Astrocyte of the hippocampus (primary cell): ENCODE measurements at regions not wholly inside any gene's neighbourhood (a gene's known extent, or its start where the extent isn't known, plus 50 kb on each side); places are given as distances from the start of the nearest gene placed in this dataset.
"Not testable (repeated sequence)": the region's sequence is repeated elsewhere in the genome, so short reads cannot be mapped to it uniquely, and the experiment has no call there.

Experiments used
- DNase-seq: peaks from one replicate; pipeline ENCODE4 v3.0.0; 2011; ENCODE audit warnings: low read depth, low spot score

DNA sequence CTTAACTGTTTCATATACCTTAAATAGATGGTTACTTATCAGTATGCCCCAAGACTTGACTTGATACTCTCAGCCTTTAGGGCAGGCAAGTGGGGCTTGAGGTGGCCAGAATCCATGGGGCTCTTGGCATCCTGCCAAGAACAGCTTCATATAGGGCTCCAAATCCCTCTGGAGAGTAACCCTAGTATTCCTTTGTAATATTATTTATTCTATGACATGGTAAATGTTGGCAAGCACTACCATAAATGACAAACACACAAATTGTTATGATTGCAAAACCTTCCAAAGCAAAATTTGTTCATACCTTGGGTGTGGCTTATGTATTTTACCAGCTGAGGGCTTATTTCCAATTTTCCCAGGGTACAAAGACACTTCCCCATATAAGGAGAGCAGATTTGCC lies 257.4 kb upstream of the TRPC7 start:
- no peak for DNase-seq

DNA sequence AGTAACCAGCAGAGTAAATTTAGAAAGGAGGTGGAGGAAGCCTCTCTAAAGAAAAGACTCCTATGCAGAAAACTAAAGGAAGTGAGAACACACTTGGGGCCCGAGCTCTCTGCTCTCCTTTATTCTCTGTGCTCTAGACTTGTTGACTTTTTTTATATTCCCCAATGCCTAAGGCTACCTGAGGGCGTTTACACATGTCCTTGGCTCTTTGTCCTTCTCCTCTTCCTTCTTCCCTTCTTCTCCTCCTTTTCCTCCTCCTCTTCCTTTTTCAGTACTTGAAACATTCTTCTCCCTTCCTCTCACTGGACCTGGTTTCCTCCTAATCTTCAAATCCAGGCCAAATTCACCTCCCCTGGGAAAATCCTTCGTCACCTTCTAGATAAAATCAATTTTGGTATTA lies 256.4 kb upstream of the TRPC7 start:
- DNase-seq, result no peak

DNA sequence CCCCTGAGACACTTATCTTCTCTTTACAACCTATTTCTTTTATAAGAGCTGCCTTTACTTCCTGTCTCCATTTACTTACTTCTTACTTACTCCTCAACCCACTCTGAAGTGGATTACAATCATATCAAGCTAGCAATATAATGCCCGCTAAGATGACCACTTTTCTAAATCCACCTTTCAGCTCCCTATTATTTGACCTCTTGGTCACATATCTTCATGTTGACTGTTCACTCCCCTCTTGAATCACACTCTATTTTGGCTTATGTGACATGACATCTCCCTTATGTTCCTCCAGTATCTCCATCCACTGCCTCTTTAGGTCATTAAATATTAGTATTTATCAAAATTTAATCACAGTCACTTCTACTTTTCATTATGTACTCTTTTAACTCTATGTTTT lies 255.3 kb upstream of the TRPC7 start:
- DNase-seq, result no peak

GRCh38 chr5:136620016-136620419 lies 254.7 kb upstream of the TRPC7 start:
- DNase-seq, result no peak

DNA sequence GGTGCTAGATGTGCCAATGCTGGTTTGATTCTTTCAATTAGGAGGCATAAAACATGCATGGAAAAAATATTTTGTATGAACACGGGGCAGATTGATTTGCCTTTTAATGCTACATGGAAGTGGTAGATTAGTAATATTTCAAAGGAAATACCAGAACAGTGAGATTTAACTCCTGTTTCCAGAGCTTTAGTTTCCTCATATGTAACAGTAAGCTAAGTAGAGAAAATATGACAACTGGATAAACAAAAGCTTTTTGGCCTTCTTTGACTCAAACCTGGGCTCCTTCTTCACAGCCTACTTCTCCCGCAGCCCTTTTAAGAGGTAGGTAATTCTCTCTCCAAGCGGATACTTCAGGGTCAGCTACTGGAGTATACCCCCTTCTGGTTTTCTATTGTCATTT lies 254.2 kb upstream of the TRPC7 start:
- no peak for DNase-seq

DNA sequence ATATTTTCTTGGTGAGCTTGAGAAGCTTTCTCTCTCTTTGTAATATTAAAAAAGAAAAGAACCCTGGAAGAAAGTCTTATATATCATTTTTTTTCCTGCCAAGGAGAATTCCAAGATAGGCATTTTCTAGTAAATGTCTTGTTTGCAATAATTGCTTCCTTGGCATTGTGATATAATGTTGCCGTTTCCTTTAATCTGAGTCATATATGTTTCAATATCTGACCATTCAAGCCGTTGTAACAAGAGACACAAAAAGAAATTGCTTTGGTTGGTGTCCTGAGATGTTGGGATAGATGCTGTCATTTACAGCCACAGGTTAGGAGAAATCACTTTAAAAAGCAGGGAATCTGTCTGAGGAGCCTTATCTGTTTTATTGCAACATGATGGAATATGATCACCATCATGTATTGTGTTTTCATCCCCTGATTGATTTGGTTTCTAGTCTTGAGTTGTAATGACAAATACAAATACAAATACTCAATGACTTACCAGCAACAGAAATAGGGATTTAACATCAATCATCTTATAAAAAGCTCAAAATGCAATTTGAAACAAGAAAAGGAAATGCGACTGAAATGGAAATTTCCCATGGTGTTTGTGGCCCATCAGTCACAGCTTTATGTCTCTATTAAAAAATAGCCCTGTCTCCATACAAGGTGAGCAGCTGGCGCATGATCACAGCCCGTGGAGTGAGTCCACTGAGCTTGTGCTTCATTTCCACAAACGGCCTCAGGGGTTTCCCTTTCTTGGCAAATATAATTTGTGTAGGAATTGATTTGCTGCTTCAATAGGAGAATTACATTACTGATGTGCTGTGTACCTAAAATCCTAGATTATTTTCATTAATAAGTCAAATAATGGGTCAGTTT lies 250.1 kb upstream of the TRPC7 start:
- DNase-seq, result no peak

DNA sequence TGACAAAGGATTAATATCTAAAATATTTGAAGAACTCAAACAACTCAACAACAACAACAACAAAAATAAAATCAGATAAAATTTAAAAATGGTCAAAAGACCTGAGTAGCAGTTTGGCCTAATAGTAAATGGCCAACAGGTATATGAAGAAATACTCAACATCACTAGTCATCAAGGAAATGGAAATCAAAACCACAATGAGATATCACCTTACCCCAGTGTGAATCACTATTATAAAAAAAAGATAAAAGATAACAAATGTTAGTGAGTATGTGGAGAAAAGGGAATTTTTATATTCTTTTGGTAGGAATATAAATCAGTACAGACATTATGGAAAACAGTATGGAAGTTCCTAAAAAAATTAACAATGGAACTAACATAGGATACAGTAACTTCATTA lies 247.9 kb upstream of the TRPC7 start:
- no peak for DNase-seq

DNA sequence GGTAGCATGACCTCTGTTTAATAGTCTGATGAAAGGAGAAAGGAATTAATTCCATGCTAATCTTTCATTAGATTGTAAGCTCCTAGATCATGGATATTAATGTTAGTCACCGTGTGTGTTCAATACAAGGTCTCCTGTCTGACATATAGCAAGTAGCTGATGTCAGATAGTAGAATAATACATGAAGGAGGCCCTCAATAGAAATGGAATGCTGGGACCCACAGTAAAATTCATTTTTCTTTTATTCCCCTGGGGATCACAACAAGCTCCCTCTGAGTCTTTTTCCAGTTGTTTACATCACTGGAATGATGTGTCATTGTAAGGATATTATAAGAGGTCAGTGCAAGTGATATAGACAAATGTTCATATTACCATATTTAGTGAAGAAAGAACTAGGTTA lies 240.3 kb upstream of the TRPC7 start:
- no peak for DNase-seq

- DNase-seq, result no peak
Observed at GRCh38 chr5:136600306-136600705, 235.0 kb upstream of the TRPC7 start.

DNA sequence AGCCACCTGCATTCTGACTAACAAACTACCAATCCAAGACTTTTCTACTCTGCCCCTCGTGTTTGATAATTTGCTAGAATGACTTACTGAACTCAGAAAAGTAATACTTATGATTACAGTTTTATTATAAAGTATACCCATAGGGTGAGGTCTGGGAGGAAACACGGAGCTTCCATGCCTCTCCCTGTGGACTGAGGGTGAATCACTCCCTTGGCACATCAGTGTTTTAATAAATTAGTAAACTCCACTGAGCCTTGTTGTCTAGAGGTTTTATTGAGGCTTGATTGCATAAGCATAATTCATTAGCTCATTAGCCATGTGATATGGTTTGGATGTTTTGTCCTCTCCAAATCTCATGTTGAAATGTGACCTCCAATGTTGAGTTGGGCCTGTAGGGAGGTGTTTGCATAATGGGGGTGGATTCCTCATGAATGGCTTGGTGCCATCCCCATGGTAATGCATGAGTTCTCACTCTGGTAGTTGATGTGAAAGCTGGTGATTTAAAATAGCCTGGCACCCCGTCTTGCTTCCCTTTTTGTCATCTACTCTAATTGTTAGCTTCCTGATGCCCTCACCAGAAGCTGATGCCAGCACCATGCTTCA lies 233.6 kb upstream of the TRPC7 start:
- no peak for DNase-seq

GRCh38 chr5:136594416-136594815 lies 229.1 kb upstream of the TRPC7 start:
- DNase-seq, result no peak

GRCh38 chr5:136590581-136590980 lies 225.2 kb upstream of the TRPC7 start:
- DNase-seq, result no peak

- DNase-seq, result no peak
Observed at GRCh38 chr5:136586196-136586595, 220.9 kb upstream of the TRPC7 start.

DNA sequence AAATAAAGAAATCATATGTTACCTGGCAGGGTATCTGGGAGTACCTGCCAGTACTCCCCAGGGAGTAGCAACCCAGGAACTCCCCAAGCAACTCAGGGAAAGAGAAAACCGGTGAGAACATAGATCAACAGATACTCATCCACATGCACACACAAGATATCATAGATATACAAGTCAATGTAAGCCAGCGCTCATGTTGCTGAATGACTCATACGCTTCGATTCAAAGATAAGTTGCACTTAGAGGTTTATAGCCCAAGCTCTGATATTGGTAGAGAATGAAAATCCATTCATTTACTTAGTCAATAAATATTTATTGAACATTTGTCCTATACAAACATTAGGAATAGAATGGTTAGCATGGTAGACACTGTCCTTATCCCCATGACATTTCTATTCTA lies 219.1 kb upstream of the TRPC7 start:
- DNase-seq, result no peak

DNA sequence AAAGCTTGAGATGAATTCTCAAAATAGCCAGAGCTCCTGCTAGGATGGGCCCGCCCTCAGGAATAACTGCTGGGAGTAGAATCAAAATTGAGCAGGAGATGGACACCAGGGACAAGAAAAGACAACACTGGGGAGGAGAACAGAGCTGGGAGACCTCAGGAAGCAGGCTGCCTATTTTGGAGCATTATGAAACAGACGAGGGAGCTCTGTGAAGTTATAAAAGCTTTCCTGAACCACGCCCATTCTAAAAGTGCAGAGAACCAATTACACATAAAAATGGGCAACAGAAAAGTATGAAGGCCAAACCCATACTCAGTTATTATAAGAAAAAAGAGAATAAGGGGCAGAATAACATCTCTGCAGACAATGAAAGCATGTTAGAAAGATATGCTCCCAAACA lies 213.9 kb upstream of the TRPC7 start:
- no peak for DNase-seq

- DNase-seq, result not testable (repeated sequence)
Observed at GRCh38 chr5:136569875-136570274, 204.5 kb upstream of the TRPC7 start.

DNA sequence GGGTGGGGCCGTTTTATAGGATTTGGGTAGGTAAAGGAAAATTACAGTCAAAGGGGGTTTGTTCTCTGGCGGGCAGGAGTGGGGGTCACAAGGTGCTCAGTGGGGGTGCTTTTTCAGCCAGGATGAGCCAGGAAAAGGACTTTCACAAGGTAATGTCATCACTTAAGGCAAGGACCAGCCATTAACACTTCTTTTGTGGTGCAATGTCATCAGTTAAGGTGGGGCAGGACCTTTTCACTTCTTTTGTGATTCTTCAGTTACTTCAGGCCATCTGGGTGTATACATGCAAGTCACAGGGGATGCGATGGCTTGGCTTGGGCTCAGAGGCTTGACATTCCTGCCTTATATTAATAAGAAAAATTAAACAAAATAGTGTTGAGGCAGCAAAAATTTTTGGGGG lies 200.1 kb upstream of the TRPC7 start:
- not testable (repeated sequence) for DNase-seq

DNA sequence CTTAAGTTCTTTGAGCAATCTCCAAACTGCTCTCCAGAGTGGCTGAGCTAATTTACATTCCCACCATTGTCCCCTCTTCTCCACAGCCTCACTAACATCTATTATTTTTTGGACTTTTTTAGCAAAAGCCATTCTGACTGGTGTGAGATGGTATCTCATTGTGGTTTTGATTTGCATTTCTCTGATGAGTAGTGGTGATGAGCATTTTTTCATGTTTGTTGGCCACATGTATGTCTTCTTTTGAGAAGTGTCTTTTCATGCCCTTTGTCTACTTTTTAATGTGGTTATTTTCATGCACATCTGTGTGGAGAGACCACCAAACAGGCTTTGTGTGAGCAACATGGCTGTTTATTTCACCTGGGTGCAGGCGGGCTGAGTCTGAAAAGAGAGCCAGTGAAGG lies 199.7 kb upstream of the TRPC7 start:
- not testable (repeated sequence) for DNase-seq

DNA sequence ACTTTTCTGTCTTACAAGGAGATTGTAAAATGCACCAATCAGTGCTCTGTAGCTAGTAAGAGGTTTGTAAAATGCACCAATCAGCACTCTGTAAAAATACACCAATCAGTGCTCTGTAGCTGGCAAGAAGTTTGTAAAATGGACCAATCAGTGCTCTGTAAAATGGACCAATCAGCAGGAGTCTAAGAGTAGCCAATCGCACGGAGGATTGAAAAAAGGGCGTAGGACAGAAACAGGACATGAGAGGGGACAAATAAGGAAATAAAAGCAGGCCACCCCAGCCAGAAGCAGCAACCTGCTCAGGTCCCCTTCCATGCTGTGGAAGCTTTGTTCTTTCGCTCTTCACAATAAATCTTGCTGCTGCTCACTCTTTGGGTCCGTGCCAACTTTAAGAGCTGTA lies 199.1 kb upstream of the TRPC7 start:
- DNase-seq, result not testable (repeated sequence)

- no peak for DNase-seq
Observed at GRCh38 chr5:136563489-136563888, 198.1 kb upstream of the TRPC7 start.

DNA sequence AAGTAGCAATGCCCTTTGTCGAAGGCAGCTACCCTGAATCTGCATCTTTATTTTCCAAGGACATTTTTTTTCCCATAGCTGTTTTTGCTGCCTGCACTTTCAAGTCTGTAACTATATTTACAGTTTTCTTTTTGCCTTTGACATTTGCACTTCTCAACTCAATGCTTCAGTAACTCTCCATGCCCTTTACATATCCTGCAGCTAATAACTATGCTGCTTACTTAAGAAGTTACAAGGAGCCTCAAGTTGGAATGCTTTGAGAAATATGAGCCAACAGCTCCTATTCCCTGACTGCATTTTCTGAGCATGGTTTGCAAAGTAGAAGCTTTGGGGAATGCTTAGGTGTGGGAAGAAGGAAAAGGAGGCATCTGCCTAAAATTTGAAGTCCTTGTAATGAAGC lies 194.8 kb upstream of the TRPC7 start:
- DNase-seq, result no peak

GRCh38 chr5:136559651-136560050 lies 194.3 kb upstream of the TRPC7 start:
- DNase-seq, result no peak

- not testable (repeated sequence) for DNase-seq
Observed at GRCh38 chr5:136547096-136547495, 181.8 kb upstream of the TRPC7 start.
